ENCODE measurements at regions not wholly inside any gene's neighbourhood (a gene's known extent, or its start where the extent isn't known, plus 50 kb on each side); places are given as distances from the start of the nearest gene placed in this dataset.

DNA sequence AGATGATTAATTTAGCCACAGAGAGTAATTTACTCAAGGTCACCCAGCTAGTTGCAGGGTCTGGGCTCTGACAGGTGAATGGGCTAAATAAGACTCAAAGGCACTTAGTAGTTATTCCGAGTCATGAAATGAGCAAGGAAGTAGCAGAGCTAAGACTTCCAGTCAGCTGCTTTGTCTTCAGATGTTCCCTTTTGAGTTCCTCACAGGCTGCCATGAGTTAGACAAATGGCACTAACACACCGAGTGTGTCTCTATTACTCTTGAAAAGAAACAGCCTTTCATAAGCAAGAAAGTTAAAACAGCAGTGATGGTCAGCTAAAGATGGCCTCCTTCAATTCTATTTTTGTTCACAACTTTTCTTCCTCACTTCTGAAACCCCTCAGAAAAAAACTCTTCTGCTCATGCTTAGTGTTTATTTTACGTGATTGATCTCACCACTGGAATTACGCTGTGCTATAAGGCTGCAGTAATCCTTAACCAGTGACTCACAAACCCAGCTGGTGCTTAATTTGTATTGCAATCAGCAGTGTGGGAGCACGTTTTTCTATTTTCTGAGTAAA is 389.1 kb downstream of the AASDHPPT start:
- no peak for DNase-seq

- DNase-seq: no peak
Measured at GRCh38 chr11:106467501-106467900, 390.0 kb downstream of the AASDHPPT start.

- no peak for DNase-seq
Measured at GRCh38 chr11:106468086-106468485, 390.6 kb downstream of the AASDHPPT start.

DNA sequence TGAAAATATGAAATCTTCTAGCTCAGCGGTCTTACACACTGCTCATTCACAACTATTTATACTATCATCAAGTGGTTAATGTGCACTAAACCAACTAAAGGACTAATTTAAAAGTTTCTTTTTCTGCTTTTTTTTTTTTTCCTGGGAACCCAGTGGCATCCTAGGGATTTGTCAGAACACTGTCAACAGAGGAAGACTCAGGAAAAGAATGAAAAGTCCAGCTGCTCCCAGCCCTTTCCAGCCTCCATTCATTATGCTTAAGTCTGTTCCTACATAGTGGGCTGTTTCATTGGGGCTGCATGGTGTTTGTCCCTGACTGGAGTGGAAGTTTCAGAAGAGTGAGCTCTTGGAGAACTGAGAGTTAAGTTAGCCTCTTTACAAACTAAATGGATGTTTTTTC is 391.1 kb downstream of the AASDHPPT start:
- no peak for DNase-seq

DNA sequence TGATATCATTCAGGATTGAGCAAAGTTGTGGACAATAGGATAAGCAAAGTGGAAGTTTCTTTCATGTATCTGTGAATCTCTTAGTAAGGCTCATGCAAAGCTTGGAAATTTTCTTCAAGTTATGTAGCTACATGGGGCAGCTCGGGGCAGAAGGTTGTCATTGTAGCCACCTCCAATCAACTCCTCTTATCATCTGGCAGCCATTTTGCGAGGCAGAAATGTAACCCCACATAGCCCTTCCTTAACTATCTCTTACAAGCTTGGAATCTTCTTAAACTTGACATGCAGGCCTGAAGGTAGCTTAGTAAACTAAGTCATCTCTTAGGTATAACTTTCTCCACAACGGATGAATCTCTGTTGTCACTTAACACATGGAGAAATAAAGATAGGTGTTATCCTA is 392.8 kb downstream of the AASDHPPT start:
- no peak for DNase-seq

DNA sequence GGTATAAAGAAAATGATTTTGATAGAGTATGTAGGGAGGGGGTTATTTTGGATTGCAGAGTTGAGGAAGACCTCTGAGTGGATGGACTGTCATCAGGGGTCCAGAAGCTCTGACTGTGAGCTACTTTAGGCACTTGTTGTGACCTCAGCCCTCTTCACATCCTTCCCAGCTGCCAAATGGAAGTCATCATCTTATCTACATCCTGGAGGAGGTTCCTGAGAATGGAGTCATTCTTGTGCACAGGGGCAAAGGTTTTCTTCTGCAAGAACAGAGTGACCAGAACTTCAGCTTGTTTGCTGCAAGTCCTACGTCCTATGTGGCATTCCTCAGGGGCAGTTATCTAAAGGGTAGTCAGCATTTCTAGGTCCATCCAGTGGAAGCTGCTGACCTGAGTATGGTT is 393.8 kb downstream of the AASDHPPT start:
- no peak for DNase-seq

DNA sequence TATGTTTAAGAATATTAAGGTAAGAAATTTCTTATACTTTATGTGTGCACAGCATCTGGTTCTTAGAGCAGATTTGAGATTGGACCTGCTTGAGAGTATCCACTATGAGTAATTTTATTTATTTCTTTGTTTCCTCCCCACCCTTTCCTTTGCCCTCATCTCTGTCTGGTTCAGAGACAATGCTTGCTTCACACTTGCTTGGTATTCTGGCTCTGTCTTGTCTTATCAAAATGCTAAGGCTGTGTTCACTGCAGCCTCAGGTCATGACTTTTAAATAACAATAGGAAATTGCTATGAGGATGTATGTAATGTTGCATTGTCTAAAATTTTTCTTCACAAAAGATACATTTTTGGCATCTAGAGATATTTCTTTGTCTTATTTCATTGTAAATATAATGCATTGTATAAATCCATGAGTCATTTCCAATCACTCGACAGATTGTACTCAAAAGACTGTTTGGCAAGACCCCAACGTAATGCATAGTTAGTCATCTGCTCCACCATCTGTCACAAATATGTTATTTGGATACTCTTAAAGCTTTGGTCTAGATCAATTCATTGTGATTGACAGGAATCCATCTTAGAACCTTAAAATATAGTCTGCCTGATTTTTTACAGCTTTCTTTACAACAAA is 395.7 kb downstream of the AASDHPPT start:
- DNase-seq: no peak

DNA sequence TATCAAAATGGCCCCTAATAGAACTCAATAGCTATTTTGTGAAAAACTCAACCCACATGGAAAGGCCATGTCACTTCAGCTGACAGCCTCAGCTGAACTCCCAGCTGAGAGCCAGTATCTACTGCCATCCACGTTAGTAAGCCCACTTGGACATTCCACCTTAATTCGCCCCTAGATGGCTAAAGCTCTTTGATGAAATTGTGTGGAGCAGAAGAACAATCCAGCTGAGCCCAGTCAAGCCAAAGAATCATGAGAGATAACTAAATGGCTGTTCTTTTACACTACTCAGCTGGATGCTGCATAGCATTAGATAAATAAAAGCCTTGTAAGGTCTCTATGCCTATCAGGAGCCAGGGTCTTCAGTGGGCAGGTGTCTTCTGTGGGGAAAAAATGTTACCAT is 396.8 kb downstream of the AASDHPPT start:
- no peak for DNase-seq

DNA sequence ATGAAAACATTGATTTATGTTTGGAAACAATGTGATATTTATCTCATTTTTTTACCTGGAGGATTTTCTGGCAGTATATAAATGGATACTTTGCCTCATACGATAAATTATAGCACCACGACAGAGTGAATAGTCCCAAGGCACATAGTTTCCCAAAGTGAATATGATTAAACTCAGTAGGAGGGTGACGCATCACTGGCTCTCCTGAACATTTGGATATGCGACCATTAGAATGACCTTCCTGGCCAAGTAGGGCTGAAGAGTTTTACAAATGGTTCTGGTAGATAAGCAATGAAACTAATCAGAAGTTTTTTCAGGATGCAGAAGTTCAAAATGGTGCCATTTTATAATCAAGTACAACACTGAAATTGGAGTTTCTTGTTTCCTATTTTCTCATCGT is 397.7 kb downstream of the AASDHPPT start:
- no peak for DNase-seq

GRCh38 chr11:106477776-106478175 is 400.3 kb downstream of the AASDHPPT start:
- DNase-seq: no peak

GRCh38 chr11:106479646-106480045 is 402.2 kb downstream of the AASDHPPT start:
- DNase-seq: no peak

- DNase-seq: no peak
Measured at GRCh38 chr11:106480581-106481190, 403.2 kb downstream of the AASDHPPT start.

- no peak for DNase-seq
Measured at GRCh38 chr11:106482917-106483785, 405.7 kb downstream of the AASDHPPT start.

DNA sequence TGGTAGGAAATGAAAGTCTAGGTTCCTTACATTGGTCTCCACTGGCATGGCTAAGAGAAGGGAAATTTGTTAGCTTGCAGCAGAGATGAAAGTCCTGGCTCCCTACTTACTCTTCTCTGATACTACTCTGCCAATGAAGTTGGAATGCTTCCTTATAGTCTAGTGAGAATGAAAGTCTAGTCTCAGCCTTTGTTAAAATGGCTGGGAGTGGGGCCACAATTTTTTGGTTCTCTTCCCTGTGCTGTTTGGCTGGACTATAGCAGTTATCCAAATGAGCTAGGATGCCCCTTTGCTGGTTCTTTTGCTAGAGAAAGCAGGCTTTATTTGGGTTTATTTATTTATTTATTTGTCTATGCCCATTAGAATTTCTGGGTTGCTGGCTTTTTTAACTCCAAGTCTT is 414.3 kb downstream of the AASDHPPT start:
- DNase-seq: no peak

- DNase-seq: no peak
Measured at GRCh38 chr11:106493751-106494150, 416.3 kb downstream of the AASDHPPT start.

DNA sequence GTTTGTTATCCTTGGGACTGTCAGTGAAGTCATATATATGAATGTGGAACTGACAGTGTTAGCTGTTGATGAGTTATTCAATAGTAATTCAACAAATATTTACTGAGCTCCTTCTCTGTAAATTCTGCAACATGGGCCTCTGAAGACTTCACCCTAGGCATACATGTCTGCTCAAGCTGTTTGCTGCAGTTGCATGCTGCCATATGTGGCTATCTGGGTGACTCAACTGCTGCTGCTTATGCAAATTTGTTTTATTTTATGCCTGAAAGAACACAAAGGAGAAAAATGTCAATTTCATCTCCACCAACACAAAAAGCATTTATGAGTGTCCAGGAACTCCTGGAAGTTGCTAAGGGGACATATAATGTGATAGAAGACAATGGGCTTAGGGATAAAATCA is 417.6 kb downstream of the AASDHPPT start:
- no peak for DNase-seq

DNA sequence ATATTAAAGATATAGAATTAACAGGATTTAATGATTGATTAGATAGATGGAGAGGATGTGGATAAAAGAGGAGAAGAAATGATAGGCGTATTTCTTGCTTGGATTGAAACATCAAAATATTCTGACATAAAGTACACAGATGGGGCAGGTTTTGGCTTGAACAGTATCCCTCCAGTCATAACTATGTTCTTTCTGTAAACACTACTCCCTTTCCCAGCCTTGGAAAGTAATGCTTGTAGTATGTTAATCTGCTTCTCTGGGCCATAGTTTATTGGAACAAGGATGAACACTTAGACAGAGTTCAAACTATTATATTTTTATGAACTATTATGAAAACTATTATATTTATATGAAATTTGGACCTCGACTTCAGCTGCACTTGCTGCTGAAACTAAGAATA is 419.2 kb downstream of the AASDHPPT start:
- DNase-seq: no peak

DNA sequence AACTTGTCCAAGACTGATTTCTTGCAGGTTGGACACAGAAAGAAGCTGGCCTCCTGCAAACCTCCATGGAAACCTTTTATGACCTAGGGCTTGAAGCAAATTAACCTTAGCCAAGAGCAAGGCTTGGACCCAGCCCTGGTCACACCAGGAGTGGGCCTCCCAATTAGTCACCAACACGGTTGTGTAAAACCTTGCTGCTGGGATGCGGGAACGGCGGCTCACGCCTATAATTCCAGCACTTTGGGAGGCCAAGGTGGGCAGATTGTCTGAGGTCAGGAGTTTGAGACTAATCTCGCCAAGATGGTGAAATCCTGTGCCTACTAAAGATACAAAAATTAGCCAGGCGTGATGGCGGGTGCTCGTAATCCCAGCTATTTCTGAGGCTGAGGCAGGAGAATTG is 419.9 kb downstream of the AASDHPPT start:
- no peak for DNase-seq

DNA sequence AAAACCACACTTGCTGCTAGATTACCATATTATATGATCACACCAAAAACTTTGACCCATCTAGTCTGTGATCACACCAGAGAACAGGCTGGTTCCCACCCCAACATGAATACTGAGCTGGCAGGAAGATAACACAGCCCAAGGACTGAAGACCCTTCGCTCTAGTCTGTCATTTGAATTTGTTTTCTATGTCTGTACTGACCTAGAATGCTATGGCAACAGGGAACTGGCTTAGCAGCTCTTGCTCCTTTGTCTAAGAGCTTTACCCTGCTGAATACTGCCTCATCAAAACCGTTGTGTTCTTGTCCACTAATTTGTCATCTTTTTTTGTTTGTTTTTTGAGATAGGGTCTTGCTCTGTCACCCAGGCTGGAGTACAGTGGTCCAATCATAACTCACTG is 420.4 kb downstream of the AASDHPPT start:
- DNase-seq: no peak

- no peak for DNase-seq
Measured at GRCh38 chr11:106503901-106504300, 426.4 kb downstream of the AASDHPPT start.

GRCh38 chr11:106507645-106508306 is 430.3 kb downstream of the AASDHPPT start:
- no peak for DNase-seq

DNA sequence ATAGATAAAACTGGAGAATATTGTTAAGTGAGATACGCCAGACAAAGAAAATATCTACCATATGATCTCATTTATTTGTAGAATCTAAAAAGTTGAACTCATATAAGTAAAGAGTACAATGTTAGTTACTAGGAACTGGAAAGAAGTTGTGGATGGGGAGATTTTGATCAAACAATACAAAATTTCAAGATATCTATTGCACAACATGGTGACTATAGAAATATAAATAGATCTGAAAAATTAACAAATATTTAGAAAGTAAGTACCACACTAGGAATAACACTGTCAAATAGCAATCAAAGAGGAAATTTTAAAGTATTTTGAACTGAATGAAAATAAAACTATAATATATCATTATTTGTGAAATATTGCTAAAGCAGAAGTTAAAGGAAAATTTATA is 437.2 kb downstream of the AASDHPPT start:
- DNase-seq: no peak

DNA sequence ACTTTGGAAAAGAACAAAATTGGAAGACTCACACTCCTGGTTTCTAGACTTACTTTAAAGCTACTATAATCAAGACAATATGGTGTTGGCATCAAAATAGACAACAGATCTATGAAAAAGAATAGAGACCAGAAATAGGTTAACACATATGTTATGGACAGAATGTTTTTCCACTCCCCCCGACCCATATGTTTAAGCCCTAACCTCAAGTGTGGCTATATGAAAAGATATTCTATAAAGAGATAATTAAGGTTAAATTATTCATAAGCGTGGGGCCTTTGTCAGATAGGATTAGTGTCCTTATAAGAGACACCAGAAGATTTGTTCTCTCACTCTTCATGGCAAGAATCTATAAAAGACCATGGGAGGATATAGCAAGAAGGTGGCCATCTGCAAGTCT is 440.0 kb downstream of the AASDHPPT start:
- DNase-seq: no peak

Data from NCI-H146 (cell line).